Endothelial cell of umbilical vein (primary cell): ENCODE measurements at regions not wholly inside any gene's neighbourhood (a gene's known extent, or its start where the extent isn't known, plus 50 kb on each side); places are given as distances from the start of the nearest gene placed in this dataset.

Experiments
- BruUV-seq: library from RNA; stranded (reverse); fragments of 400-500 nt; replicated peaks from 2 replicates; lab custom pipeline; 2021; lab: Mats Ljungman, UMichigan
- CTCF ChIA-PET: fragments of 300-600, 350-600 bp; sonication (Branson Sonifier 250); formaldehyde crosslinking; loops from one replicate; lab custom pipeline; 2021; ENCODE audit warnings: antibody characterized with exemption, inconsistent platforms; lab: Charles Lee
- POLR2A ChIA-PET: fragments of 300-600, 350-600 bp; sonication (Branson Sonifier 250); formaldehyde crosslinking; loops from one replicate; lab custom pipeline; 2021; ENCODE audit warnings: antibody characterized with exemption, inconsistent platforms; lab: Charles Lee
- DNase-seq: peaks from one replicate; pipeline ENCODE4 v3.0.0-alpha.2; 2011; ENCODE audit warnings: low read depth, low spot score
- FAIRE-seq: peaks from 2 replicates; lab custom pipeline; 2011; peaks lifted over from hg19 to GRCh38; lab: Jason Lieb, UNC
- H2AFZ ChIP-seq: 2 replicates; pipeline ENCODE4 v1.6.0; 2012; ENCODE audit warnings: low read depth, low read length, control low read depth, inconsistent platforms
- H3K27ac ChIP-seq: 2 replicates; pipeline ENCODE4 v1.5.1; 2011; ENCODE audit warnings: low read depth, mild to moderate bottlenecking, control low read depth, low read length, moderate library complexity; ENCODE audit not compliant: insufficient read depth
- H3K27me3 ChIP-seq, 2 experiments: 2 replicates each; pipeline versions ENCODE4 v1.6.0 to v1.6.1; 2011; ENCODE audit warnings: low read length in 2 of 2, mixed read lengths in 1 of 2; ENCODE audit not compliant: control insufficient read depth in 2 of 2, insufficient read depth in 2 of 2
- H3K36me3 ChIP-seq, 2 experiments: 2 replicates in 1 of 2; 3 replicates in 1 of 2; pipeline ENCODE4 v1.5.1; 2011; ENCODE audit warnings: low read length in 2 of 2, mild to moderate bottlenecking in 1 of 2, moderate library complexity in 1 of 2; ENCODE audit not compliant: control insufficient read depth in 2 of 2, insufficient read depth in 2 of 2; ENCODE audit errors: extremely low read depth in 1 of 2
- H3K4me1 ChIP-seq: 3 replicates; pipeline ENCODE4 v1.5.1; 2011; ENCODE audit warnings: mild to moderate bottlenecking, low read length; ENCODE audit not compliant: control insufficient read depth, insufficient read depth; ENCODE audit errors: extremely low read depth
- H3K4me2 ChIP-seq: 2 replicates; pipeline ENCODE4 v1.6.1; 2011; ENCODE audit warnings: low read length, control low read depth, mixed read lengths; ENCODE audit not compliant: insufficient read depth
- H3K4me3 ChIP-seq, 3 experiments: fragments of 200-600 bp in 1 of 3; sonication (generic), shearing (Covaris generic) in 1 of 3; replicated peaks in 1 of 3; 2 replicates each; pipeline ENCODE4 v1.5.1; 2011 to 2016; ENCODE audit warnings: control low read depth in 3 of 3, low read length in 3 of 3, mild to moderate bottlenecking in 2 of 3, inconsistent platforms in 1 of 3, low read depth in 1 of 3, moderate library complexity in 1 of 3; ENCODE audit not compliant: insufficient read depth in 1 of 3
- H3K79me2 ChIP-seq: 2 replicates; pipeline ENCODE4 v1.6.0; 2012; ENCODE audit warnings: low read length, inconsistent platforms; ENCODE audit not compliant: control insufficient read depth, insufficient read depth
- H3K9ac ChIP-seq: replicated peaks from 2 replicates; pipeline ENCODE3; 2011; ENCODE audit warnings: low read length, control low read depth; ENCODE audit not compliant: insufficient read depth; ENCODE audit errors: extremely low read depth
- H3K9me1 ChIP-seq: replicated peaks from 3 replicates; pipeline ENCODE4 v1.6.0; 2011; ENCODE audit warnings: mild to moderate bottlenecking, low read length; ENCODE audit not compliant: control insufficient read depth, insufficient read depth; ENCODE audit errors: extremely low read depth
- H3K9me3 ChIP-seq: replicated peaks from 2 replicates; pipeline ENCODE4 v1.5.1; 2012; ENCODE audit warnings: low read length, inconsistent platforms; ENCODE audit not compliant: control insufficient read depth, insufficient read depth
- H4K20me1 ChIP-seq: replicated peaks from 2 replicates; pipeline ENCODE3; 2011; ENCODE audit warnings: mild to moderate bottlenecking, low read length; ENCODE audit not compliant: control insufficient read depth, insufficient read depth; ENCODE audit errors: extremely low read depth
- EZH2 ChIP-seq: IDR thresholded peaks from 2 replicates; pipeline ENCODE4 v1.6.1; 2012; ENCODE audit warnings: borderline replicate concordance, low read depth, mild to moderate bottlenecking, moderate library complexity, low read length, inconsistent platforms; ENCODE audit not compliant: severe bottlenecking
- FOS ChIP-seq: IDR thresholded peaks from 2 replicates; pipeline ENCODE4 v1.6.1; 2011; ENCODE audit warnings: mild to moderate bottlenecking, low read length, moderate library complexity, borderline replicate concordance; ENCODE audit not compliant: insufficient read depth
- GATA2 ChIP-seq: IDR thresholded peaks from 2 replicates; pipeline ENCODE4 v1.7.0; 2011; ENCODE audit warnings: low read depth, mild to moderate bottlenecking, moderate library complexity, mixed read lengths, low read length; ENCODE audit not compliant: insufficient read length, insufficient read depth
- JUN ChIP-seq: IDR thresholded peaks from 2 replicates; pipeline ENCODE4 v1.6.1; 2011; ENCODE audit warnings: borderline replicate concordance, low read depth; ENCODE audit not compliant: insufficient read length, insufficient read depth
- MYC ChIP-seq: IDR thresholded peaks from one replicate; pipeline ENCODE4 v1.6.1; 2011; ENCODE audit warnings: mild to moderate bottlenecking, low read depth, low read length
- POLR2A ChIP-seq: IDR thresholded peaks from 2 replicates; pipeline ENCODE4 v1.6.1; 2012; ENCODE audit warnings: low read depth, mild to moderate bottlenecking, control low read depth, low read length
- POLR2AphosphoS5 ChIP-seq: IDR thresholded peaks from 2 replicates; pipeline ENCODE4 v1.6.1; 2012; ENCODE audit warnings: low read depth, mild to moderate bottlenecking, control low read depth, low read length, moderate library complexity; ENCODE audit not compliant: insufficient read depth
- dilution Hi-C: fragments of 300-500 bp; cut with MboI; formaldehyde crosslinking; loops from one replicate; pipeline ENCODE4 v1.15.0; 2019; ENCODE audit warnings: low sequenced_read_pairs; ENCODE audit not compliant: extremely low pct_ligation_motif_present
- intact Hi-C: fragments of 100-400 bp; cut with micrococcal nuclease; formaldehyde crosslinking; loops from one replicate; pipeline ENCODE4 v1.10.0; 2022
- TF ChIP-seq, protein P1 (sequence below), 2 donors: IDR thresholded peaks; 1 replicate in 1 of 2; 2 replicates in 1 of 2; pipeline ENCODE4 v1.5.1; 2011; ENCODE audit warnings: low read length in 2 of 2, mild to moderate bottlenecking in 2 of 2, moderate library complexity in 2 of 2, control low read depth in 1 of 2, inconsistent platforms in 1 of 2, low read depth in 1 of 2; ENCODE audit not compliant: insufficient read depth in 1 of 2; ENCODE audit errors: extremely low read depth in 1 of 2
- TF ChIP-seq, protein P2 (sequence below): IDR thresholded peaks from 2 replicates; pipeline ENCODE4 v1.6.1; 2011; ENCODE audit not compliant: insufficient read depth, insufficient read length

DNA sequence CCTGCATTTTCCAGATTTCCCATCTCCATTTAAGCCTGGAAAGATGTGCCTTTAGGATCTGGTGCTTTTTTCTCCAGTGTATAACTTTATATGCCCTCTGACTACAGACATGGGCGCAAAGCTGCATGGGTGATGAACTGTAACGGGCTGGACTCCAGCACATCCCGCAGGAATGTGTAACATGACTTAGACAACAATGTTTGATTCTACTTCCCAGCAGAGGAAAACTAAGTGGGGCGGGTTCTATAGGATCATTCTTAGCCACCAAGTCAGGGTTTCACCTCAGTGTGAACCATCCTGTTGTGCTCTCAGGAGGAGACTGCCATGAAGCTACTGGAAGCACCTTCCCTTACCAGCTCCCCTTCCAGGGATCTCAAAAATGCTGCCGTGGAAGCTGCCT, 93.2 kb upstream of the SERP2 start:
- FAIRE-seq (no peak), DNase-seq (no peak)
- H3K27ac ChIP-seq: no peak overlapping the region
- H2AFZ ChIP-seq: no peak overlapping the region
- H3K4me1 ChIP-seq: peaks cover 10% of the 10 kb centered on the region
- TF ChIP-seq POLR2AphosphoS5 (no peak), FOS (no peak), GATA2 (no peak), MYC (no peak), JUN (no peak), EZH2 (no peak), POLR2A (no peak)
- TF ChIP-seq, protein P1, sequence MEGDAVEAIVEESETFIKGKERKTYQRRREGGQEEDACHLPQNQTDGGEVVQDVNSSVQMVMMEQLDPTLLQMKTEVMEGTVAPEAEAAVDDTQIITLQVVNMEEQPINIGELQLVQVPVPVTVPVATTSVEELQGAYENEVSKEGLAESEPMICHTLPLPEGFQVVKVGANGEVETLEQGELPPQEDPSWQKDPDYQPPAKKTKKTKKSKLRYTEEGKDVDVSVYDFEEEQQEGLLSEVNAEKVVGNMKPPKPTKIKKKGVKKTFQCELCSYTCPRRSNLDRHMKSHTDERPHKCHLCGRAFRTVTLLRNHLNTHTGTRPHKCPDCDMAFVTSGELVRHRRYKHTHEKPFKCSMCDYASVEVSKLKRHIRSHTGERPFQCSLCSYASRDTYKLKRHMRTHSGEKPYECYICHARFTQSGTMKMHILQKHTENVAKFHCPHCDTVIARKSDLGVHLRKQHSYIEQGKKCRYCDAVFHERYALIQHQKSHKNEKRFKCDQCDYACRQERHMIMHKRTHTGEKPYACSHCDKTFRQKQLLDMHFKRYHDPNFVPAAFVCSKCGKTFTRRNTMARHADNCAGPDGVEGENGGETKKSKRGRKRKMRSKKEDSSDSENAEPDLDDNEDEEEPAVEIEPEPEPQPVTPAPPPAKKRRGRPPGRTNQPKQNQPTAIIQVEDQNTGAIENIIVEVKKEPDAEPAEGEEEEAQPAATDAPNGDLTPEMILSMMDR (IDR thresholded peaks at IDR 0.05; ENCODE audit: extremely low read depth in 1 of 2, insufficient read depth in 1 of 2, low read depth in 1 of 2, low read length in 2 of 2): no peak
- TF ChIP-seq, protein P2, sequence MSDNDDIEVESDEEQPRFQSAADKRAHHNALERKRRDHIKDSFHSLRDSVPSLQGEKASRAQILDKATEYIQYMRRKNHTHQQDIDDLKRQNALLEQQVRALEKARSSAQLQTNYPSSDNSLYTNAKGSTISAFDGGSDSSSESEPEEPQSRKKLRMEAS: no peak
- no peaks in the 10 kb centered on the region for H3K36me3 ChIP-seq
- no peak overlapping the region for H3K4me3 ChIP-seq
- POLR2A ChIA-PET: no interaction called here
- no peaks in the 10 kb centered on the region for H3K79me2 ChIP-seq
- H3K9ac ChIP-seq: no peak overlapping the region
- BruUV-seq: no TSS peak
- no peaks in the 10 kb centered on the region for H3K9me3 ChIP-seq
- no peak overlapping the region for H3K4me2 ChIP-seq
- H3K27me3 ChIP-seq: peaks cover 5 to 20% of the 10 kb centered on the region in 2 experiments
- no peaks in the 10 kb centered on the region for H4K20me1 ChIP-seq
- no peaks in the 10 kb centered on the region for H3K9me1 ChIP-seq
- dilution Hi-C loops: no loop called here
- intact Hi-C loops: no loop called here
- CTCF ChIA-PET: interaction anchor here (0.5 kb wide), 1 partner anchor 33 kb away, joined by 3 read pairs; no protein-coding TSS in a partner anchor
